NCI-H146 treated with DMSO at 0.1 percent for 48 hours (cell line): ENCODE measurements at regions not wholly inside any gene's neighbourhood (a gene's known extent, or its start where the extent isn't known, plus 50 kb on each side); places are given as distances from the start of the nearest gene placed in this dataset.
"Not testable (repeated sequence)": the region's sequence is repeated elsewhere in the genome, so short reads cannot be mapped to it uniquely, and the experiment has no call there.

Source experiments
- DNase-seq: peaks from one replicate; lab custom pipeline; 2025; ENCODE audit not compliant: unreplicated experiment; lab: John Stamatoyannopoulos, UW

- no peak for DNase-seq
Measured at GRCh38 chr20:48409055-48409615, 418.7 kb downstream of the PREX1 start.

DNA sequence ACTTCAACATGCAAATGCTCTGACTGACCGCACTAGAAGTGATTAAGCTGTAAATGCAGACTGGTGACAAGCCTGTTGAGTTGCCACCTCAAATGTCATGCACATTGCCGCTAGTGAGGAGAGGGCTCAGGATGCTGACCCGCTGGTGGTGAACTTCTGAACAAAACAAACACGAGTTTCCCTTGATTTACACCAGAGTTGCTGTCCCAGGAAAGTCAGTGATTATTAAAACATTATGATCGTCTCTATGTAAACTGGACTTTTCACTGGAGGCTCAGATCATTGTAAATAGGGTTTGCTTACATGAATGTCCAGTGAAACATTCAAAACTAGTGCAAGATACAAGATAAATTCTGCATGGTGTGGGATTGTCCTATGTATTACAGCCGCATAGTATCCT is 420.1 kb downstream of the PREX1 start:
- DNase-seq = no peak

DNA sequence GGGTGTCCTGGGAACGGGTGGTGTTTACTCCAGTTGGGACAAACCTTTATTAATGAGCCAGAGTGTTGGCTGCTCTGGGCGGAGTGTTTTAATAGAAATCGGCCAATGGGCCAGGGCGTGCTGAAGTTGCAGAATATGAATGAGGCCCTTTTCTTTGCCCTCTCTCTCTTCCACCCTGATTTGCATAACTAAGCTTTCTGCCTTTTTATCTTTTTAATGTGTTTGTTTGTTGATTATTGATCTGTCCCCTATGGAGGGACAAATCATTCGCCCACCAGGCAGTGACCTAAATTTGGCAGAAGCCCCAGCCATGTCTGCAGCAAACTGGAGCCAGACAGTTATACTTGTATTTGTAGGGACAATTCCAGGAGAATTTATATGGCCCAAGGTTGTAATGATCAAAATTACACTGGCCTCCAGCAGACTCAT is 420.9 kb downstream of the PREX1 start:
- no peak for DNase-seq

DNA sequence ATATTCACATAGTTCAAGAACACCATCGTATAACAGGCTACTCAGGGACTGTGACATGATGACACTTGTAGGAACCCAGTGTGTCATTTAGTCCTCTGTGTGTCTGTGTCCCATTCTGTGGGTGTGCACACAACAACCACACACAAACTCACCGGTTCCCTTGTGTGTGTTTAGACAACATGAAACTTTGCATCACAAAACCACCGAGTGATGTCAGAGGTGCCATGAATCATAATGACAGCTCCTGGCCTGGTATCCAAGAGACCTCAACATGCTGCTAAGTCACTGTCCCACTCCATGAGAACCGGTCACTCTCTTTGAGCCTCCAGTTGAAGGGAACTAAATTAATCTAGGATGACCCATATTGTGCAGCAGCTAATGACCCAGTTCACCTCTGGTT is 421.3 kb downstream of the PREX1 start:
- no peak for DNase-seq

DNA sequence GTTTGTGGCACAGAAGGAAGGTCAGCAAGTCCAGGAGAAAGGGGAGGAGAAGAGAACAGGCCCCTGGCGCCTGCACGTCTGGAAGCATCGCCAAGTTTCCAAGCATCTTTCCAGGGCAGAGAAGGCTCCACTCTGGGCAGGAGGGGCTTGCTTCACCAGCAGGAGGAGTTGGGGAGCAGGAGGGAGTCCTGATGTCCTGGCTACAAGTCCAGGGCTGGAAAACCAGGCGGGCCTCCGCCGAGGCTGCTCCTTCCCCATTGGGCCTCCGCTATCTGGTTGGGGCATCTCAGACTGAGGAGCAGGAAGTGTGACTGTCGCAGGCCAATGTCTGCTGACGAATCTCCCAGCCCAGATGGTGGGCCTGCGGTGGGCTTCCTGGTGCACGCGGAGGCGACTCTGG is 421.9 kb downstream of the PREX1 start:
- DNase-seq = no peak

DNA sequence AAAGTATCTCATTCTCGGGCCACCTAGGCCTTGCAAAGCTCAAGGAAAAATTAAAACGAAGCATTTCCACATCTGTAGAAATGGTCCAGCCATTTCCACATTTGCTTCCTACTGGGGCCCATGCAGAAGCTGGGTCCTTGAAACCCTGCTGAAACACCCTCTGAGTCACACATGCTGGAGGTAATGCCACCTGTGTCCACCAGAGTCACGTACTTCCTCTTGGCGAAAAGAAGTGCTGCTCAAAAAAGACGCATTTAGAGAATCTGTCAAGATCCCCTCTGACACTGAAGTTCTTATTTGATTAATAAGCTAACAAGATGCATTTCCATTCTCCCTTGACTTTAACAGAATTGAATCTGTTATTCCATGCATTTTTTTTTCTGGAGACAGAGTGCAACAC is 423.2 kb downstream of the PREX1 start:
- no peak for DNase-seq

DNA sequence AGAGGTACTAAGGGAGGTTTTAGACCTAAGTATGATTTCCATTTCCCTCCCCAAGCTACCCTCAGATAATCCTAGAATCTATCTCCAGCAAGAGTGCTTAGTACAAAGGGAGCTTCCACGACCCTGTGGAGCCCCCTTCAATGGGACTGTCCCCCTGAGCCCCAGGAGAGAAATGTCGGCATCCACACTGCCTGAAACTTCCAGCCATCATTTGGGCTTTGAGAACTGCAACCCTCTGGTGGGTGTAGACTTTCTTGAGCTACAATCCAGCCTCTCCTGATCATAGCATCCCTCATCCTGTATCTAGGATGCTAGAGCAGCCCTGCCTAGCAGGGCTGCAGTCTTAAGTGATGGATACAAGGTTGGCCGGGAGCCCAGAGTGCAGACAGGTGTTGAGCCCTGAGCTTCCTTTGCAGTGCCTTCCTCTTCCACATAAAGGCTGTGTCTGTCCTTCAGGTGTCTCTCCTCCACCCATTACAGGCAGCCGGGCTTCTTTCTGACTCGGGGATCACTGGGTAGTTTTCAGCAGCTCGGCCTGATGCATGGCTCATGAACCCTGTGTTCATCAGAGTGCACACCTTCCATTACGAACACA is 424.5 kb downstream of the PREX1 start:
- DNase-seq = no peak

GRCh38 chr20:48401359-48401758 is 426.4 kb downstream of the PREX1 start:
- no peak for DNase-seq

DNA sequence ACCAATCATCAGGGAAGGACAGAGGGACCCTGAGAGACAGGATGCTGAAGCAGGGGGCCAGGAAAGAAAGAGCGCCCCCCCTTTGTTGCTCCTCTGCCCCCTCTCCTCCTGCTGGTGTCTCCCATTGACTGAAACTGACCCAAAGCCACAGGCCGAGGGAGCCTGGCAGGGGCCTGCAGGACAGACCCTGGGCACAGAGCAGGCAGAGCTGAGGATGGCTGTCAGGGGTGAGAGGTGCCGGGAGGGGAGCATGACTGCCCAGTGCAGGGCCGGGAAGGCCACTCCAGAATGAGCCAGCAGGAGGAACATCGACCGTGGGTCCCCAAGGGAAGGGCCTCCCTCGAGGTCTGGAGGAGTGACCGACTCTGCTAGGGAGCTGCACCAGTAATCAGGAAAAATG is 427.8 kb downstream of the PREX1 start:
- no peak for DNase-seq

DNA sequence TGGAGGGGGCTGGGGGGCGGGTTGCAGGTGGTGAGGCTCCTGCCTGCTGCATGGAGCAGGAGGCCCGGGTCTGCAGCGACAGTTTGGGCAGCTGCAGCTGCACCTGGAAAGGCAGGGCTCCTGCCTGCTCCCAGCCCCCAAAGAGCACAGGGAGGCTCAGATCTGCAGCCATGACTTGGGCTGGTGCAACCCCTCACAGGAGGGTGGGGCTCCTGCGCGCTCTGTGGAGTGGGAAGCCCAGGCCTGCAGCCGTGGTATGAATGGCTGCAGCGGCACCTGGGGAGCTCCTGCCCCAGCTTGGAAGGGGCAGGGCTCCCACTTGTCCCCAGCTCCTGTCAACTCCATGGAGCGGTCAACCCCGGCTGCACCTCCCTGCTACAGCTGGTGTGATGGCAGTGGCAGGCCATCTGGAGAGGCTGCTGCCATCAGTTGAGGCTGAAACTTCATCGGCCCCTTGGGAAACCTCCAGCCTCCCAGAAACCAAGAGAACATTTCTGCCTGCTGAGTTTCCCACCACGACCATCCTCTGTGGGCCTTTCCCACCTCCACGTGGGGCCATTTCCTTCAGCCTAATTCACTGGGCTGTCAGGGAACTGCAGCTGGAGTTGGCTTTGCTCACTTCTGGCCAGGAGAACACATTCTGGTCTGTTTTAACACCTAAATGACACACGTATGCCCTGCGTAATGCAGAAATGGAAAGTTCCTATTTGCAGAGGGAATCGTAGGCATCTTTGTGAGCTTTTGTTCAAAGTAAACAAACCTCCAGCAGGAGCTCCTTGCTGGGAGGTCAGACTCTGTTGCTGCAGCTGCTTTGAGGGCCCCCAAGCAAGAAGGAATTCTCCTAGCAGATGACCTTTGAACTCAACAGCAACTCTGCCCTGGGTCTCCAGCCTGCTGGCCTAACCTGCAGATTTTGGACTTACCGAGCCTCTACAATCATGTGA is 429.0 kb downstream of the PREX1 start:
- DNase-seq = no peak

GRCh38 chr20:48396981-48397861 is 430.6 kb downstream of the PREX1 start:
- not testable (repeated sequence) for DNase-seq

GRCh38 chr20:48395816-48396546 is 431.8 kb downstream of the PREX1 start:
- DNase-seq = no peak

- no peak for DNase-seq
Measured at GRCh38 chr20:48394415-48395081, 433.3 kb downstream of the PREX1 start.

GRCh38 chr20:48393737-48394314 is 434.0 kb downstream of the PREX1 start:
- DNase-seq = no peak

GRCh38 chr20:48393311-48393685 is 434.5 kb downstream of the PREX1 start:
- no peak for DNase-seq

DNA sequence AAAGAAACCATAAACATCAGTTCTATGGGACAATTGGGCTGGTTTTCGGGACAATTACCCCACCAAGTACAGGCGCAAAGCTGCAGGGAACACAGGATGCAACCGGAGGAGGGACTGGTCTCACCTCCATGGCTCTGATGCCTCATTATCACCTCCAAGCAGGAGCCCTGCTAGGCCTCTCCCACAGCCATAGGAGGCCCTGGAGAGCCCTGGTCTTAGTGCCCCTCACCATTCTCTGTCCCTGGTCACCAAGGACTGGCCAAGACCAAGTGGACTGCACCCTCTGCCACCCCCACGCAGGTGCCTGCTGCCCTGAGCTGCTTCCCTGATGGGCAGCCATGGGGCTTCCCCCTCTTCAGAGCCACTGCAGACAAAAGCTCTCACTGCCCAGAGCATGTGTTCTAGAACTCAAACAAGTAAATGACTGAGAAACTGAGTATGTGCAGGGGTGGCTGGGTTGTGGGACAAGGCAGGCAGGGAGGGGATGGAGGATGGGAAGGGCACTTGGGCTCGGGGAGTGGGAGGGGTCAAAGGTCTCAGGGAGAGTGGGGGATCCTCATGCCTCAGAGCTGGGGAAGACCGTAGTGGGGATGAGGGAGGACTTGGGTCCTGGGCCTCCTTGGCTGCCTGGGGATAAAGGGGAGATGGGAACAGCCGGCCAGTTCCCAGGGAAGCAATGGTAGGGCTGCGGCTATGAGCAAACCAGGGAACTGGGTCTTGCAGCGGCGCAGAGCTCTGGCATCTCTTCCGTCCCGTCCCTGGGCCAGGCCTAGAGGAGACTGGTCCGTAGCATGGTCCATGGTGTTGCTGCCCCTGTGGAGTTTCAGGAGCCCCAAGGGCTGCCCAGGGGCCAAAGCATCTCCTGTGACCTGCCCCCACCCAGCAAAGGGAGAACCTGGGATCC is 435.1 kb downstream of the PREX1 start:
- DNase-seq = no peak

DNA sequence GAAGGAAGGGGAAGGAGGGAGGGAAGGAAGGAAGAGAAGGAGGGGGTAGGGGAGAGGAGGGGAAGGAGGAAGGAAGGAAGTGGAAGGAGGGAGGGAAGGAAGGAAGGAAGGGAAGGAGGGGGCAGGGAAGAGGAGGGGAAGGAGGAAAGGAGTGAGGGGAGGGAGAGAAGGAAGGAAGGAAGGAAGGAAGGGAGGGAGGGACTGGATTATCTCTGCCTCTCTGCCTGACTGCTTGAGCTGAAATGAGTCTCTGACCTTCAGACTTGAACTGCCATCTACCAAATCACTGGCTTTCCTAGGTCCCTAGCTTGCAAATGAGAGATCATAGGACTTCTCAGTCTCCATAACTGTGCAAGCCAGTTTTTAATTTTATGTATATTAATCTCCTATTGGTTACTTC is 436.8 kb downstream of the PREX1 start:
- no peak for DNase-seq

DNA sequence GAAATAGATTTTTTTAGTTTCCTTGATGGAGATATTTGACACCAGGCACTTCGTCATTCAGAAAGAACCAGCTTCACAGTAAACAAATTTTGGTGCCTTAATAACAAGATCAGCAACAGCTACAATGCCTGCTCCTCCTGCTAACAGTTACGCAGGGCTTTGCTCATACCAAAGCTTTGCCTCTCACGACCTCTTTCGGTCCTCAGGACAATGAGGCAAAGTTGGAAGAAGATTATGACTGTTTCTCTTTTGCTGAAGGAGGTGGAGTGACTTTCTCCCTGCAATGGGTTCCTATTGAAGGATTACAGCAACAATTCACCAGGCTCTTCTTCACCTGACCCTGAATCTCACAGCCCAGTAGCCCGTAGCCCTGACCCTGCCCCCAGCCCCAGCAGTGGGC is 440.1 kb downstream of the PREX1 start:
- DNase-seq = no peak

DNA sequence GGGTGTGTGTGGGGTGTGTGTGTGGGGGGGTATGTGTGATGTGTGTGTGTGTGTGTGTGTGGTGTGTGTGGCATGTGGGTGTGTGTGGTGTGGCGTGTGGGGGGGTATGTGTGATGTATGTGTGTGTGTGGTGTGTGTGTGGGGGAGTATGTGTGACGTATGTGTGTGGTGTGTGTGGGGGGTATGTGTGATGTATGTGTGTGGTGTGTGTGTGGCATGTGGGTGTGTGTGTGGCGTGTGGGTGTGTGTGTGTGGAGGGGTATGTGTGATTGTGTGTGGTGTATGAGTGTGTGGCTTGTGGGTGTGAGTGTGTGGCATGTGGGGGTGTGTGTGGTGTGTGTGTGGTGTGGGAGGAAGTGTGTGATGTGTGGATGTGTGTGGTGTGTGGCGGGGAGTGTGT is 442.3 kb downstream of the PREX1 start:
- DNase-seq = no peak
